Upper lobe of left lung (tissue), 6 donors: ENCODE measurements at regions not wholly inside any gene's neighbourhood (a gene's known extent, or its start where the extent isn't known, plus 50 kb on each side); places are given as distances from the start of the nearest gene placed in this dataset.

Experiments used
- ATAC-seq, 2 donors: fragments of 200-7000 bp; cut with Tn5 transposase; one replicate each; pipeline ENCODE4 v1.9.1; 2022; ENCODE audit warnings: mild to moderate bottlenecking in 2 of 2, moderate library complexity in 2 of 2; ENCODE audit not compliant: low FRiP score in 2 of 2
- DNase-seq, 2 donors: peaks; one replicate each; pipeline ENCODE4 v3.0.0-alpha.2; 2019 to 2020
- H3K27ac ChIP-seq, 4 donors: fragments of 200-600 bp; sonication (generic); one replicate each; pipeline ENCODE4 v1.5.1; 2016 to 2019
- H3K27me3 ChIP-seq, 4 donors: fragments of 200-600 bp; sonication (generic); one replicate each; pipeline ENCODE4 v1.5.1; 2017 to 2019
- H3K36me3 ChIP-seq, 4 donors: fragments of 200-600 bp; sonication (generic); one replicate each; pipeline ENCODE4 v1.5.1; 2016 to 2019
- H3K4me1 ChIP-seq, 4 donors: fragments of 200-600 bp; sonication (generic); one replicate each; pipeline ENCODE4 v1.5.1; 2018 to 2019
- H3K4me3 ChIP-seq, 4 donors: fragments of 200-600 bp; sonication (generic); one replicate each; pipeline ENCODE4 v1.5.1; 2017 to 2019; ENCODE audit warnings: mild to moderate bottlenecking in 2 of 4, moderate library complexity in 1 of 4
- H3K9me3 ChIP-seq, 4 donors: fragments of 200-600 bp; sonication (generic); one replicate each; pipeline ENCODE4 v1.5.1; 2018 to 2019
- EP300 ChIP-seq, 4 donors: sonication (generic); formaldehyde crosslinking; IDR thresholded peaks; one replicate each; pipeline ENCODE4 v1.5.1; 2017; ENCODE audit warnings: antibody characterized with exemption in 4 of 4, control low read depth in 2 of 4
- POLR2A ChIP-seq, 4 donors: fragments of 450-650 bp; IDR thresholded peaks; one replicate each; pipeline ENCODE4 v1.5.1; 2016 to 2017; ENCODE audit warnings: antibody characterized with exemption in 4 of 4, mild to moderate bottlenecking in 2 of 4
- POLR2AphosphoS5 ChIP-seq, 2 donors: sonication (generic); formaldehyde crosslinking; IDR thresholded peaks; one replicate each; pipeline ENCODE4 v1.5.1; 2017; ENCODE audit warnings: antibody characterized with exemption in 2 of 2
- WGBS, 2 donors: methylation state at CpG; one replicate each; pipeline ENCODE4 v1.1.5; 2017 to 2018; 5-methylcytosine and 5-hydroxymethylcytosine counted together
- TF ChIP-seq, protein P1 (sequence below), 6 experiments: fragments of 450-650 bp in 4 of 6; fragments of 200-600 bp in 2 of 6; sonication (generic) in 2 of 6; IDR thresholded peaks; one replicate each; pipeline ENCODE4 v1.5.1; 2016 to 2019; ENCODE audit warnings: antibody characterized with exemption in 6 of 6
- donor health status: DM: no; HTN: no; CAD: no; lungs with moderate emphysema.
- donor health status: DM: no; HTN: yes; CAD: no; lungs with severe emphysema.

DNA sequence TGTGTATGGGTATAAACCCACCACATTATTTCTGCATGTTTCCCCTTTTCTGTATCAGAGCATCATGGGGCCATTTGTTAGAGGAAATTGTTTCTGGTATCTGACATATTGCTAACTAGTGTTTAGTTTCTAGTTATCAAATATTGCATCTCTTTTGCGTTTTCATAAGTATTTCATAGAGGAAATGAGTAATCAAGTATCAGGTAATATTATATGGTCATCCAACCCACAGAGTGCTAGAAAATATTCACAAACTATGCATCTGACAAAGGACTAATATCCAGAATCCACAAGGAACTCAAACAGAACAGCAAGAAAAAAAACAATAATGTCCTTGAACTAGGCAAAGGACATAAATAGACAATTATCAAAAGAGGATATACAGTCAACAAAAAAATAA is 258.9 kb upstream of the LRIG3 start:
- no peaks in the 10 kb centered on the region for H3K4me1 ChIP-seq
- DNase-seq = no peak
- H3K27me3 ChIP-seq = no peaks in the 10 kb centered on the region
- ATAC-seq = no peak
- H3K36me3 ChIP-seq = no peaks in the 10 kb centered on the region
- no peak overlapping the region for H3K27ac ChIP-seq
- H3K9me3 ChIP-seq = no peaks in the 10 kb centered on the region
- H3K4me3 ChIP-seq = no peak overlapping the region
- 49 to 68% methylated on average over 1 of the region's 1 CpG for WGBS, 2 donors
- TF ChIP-seq POLR2AphosphoS5 (IDR thresholded peaks at IDR 0.05) (no peak), POLR2A (IDR thresholded peaks at IDR 0.05) (no peak), EP300 (IDR thresholded peaks at IDR 0.05) (no peak)
- TF ChIP-seq, protein P1, sequence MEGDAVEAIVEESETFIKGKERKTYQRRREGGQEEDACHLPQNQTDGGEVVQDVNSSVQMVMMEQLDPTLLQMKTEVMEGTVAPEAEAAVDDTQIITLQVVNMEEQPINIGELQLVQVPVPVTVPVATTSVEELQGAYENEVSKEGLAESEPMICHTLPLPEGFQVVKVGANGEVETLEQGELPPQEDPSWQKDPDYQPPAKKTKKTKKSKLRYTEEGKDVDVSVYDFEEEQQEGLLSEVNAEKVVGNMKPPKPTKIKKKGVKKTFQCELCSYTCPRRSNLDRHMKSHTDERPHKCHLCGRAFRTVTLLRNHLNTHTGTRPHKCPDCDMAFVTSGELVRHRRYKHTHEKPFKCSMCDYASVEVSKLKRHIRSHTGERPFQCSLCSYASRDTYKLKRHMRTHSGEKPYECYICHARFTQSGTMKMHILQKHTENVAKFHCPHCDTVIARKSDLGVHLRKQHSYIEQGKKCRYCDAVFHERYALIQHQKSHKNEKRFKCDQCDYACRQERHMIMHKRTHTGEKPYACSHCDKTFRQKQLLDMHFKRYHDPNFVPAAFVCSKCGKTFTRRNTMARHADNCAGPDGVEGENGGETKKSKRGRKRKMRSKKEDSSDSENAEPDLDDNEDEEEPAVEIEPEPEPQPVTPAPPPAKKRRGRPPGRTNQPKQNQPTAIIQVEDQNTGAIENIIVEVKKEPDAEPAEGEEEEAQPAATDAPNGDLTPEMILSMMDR (IDR thresholded peaks at IDR 0.05) = no peak

DNA sequence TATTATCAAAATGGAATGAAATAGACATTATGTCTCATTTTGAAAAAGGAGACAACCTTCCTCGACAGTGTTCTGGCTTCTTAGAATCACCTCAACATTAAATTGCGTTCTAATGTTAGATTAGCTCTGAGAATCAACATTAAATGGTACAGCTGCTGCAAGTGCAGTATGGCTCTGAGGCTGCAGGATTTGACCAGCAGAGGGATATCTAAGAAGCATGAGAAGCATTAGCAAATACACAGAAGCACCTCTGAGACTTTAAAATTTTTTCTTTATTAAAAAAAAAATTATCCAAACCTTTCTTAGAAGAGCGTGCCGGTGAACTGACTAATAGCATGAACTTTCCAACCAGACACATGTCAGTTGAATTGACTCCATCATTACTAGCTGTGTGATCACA is 253.4 kb upstream of the LRIG3 start:
- 72 to 78% methylated on average over 4 of the region's 4 CpGs for WGBS, 2 donors
- TF ChIP-seq POLR2AphosphoS5 (IDR thresholded peaks at IDR 0.05) (no peak), EP300 (IDR thresholded peaks at IDR 0.05) (no peak), POLR2A (IDR thresholded peaks at IDR 0.05) (no peak)
- TF ChIP-seq, protein P1 (IDR thresholded peaks at IDR 0.05) = no peak
- no peaks in the 10 kb centered on the region for H3K9me3 ChIP-seq
- no peak overlapping the region for H3K4me3 ChIP-seq
- DNase-seq = no peak
- H3K4me1 ChIP-seq = no peaks in the 10 kb centered on the region
- no peak for ATAC-seq
- H3K36me3 ChIP-seq = no peaks in the 10 kb centered on the region
- no peaks in the 10 kb centered on the region for H3K27me3 ChIP-seq
- H3K27ac ChIP-seq = no peak overlapping the region

DNA sequence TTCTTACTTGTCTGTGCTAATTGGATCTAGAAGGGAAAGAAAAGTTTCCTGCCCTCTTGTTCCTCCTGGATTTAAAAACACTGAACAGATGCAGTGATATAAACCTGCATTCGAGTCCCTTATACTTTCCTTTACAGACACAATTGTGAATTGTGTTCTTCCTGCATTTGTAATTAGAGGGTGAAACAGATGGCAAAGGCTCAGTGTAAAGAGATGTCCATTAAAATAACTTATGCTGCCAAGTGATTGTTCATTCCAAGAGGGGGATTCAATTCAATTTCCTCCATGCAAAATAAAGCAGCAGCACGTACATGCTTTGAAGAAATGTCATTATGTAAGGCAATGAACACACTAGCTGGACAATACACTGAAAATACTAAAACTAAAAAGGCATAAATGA is 248.3 kb upstream of the LRIG3 start:
- no peaks in the 10 kb centered on the region for H3K9me3 ChIP-seq
- WGBS, 2 donors = 55 to 62% methylated on average over 2 of the region's 2 CpGs
- no peaks in the 10 kb centered on the region for H3K36me3 ChIP-seq
- H3K4me1 ChIP-seq = no peaks in the 10 kb centered on the region
- no peaks in the 10 kb centered on the region for H3K27me3 ChIP-seq
- TF ChIP-seq EP300 (IDR thresholded peaks at IDR 0.05) (no peak), POLR2A (IDR thresholded peaks at IDR 0.05) (no peak), POLR2AphosphoS5 (IDR thresholded peaks at IDR 0.05) (no peak)
- H3K27ac ChIP-seq = no peak overlapping the region
- ATAC-seq (no peak), DNase-seq (no peak)
- no peak overlapping the region for H3K4me3 ChIP-seq

DNA sequence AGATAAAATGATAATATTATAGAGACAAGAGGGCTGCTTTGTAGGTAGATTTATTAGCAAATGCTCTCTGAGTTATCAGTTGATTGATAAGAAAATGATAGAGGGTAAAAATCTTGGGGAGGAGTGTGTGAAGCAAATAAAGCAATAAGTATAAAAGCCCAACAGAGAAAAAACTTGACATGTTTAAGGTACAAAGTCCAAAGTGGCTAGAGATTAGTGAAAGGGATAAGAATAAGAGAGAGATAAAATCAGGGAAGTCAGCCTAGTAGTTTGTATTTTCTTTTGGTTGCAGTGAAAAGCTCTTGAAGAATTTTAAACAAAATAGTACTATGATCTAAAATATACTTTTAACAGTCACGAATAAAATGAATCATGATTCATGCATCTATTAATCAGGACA is 246.2 kb upstream of the LRIG3 start:
- Histone ChIP-seq H3K4me3 (no peak overlapping the region), H3K27ac (no peak overlapping the region), H3K27me3 (no peaks in the 10 kb centered on the region), H3K4me1 (no peaks in the 10 kb centered on the region), H3K36me3 (no peaks in the 10 kb centered on the region), H3K9me3 (no peaks in the 10 kb centered on the region)
- WGBS, 2 donors = 21 to 28% methylated on average over 1 of the region's 1 CpG
- DNase-seq = no peak
- no peak for ATAC-seq
- TF ChIP-seq, protein P1 (IDR thresholded peaks at IDR 0.05) = no peak
- TF ChIP-seq POLR2AphosphoS5 (IDR thresholded peaks at IDR 0.05) (no peak), POLR2A (IDR thresholded peaks at IDR 0.05) (no peak), EP300 (IDR thresholded peaks at IDR 0.05) (no peak)

DNA sequence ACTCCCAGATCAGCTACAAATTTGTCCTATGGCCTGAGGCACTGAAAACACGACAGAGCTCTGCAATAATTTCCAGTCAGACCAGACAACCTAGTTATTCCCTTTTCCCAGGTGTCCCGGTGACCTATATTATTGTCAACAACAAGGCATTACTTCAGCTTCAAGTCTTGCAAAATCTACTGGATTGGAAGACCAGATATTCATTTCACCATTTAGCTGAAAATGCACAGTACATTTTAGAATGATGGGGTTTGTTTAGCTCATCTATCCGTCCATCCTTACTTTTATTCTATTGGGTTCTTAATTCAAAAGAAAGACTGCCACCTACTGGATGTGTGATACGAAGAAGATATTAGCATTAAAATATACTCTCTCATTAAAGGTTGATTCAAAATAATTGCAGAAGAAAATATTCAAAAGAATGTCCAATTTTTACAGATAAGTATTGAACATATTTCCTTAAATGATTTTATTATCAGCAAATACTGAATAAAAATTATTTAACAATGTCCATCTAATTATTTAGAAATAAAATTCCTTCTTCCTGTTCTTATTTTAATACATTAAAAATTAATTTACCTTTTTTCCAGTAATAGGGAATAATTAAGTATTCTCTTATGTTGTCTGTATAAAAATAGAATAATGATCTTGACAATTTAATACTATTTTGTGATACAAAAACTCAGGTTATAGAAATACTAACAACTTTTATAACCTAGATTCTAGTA is 244.9 kb upstream of the LRIG3 start:
- 25 to 28% methylated on average over 4 of the region's 4 CpGs for WGBS, 2 donors
- TF ChIP-seq, protein P1 (IDR thresholded peaks at IDR 0.05) = peak in 4 of 6 experiments; percentile 11 to 31 (median 26)
- no peak for TF ChIP-seq EP300 (IDR thresholded peaks at IDR 0.05)
- TF ChIP-seq POLR2A (IDR thresholded peaks at IDR 0.05) = no peak
- TF ChIP-seq POLR2AphosphoS5 (IDR thresholded peaks at IDR 0.05) = no peak
- H3K9me3 ChIP-seq = no peaks in the 10 kb centered on the region

More for the DNA sequence above, 244.9 kb upstream of the LRIG3 start:
- Histone ChIP-seq H3K27me3 (no peaks in the 10 kb centered on the region), H3K4me3 (no peak overlapping the region), H3K27ac (no peak overlapping the region), H3K36me3 (no peaks in the 10 kb centered on the region), H3K4me1 (no peaks in the 10 kb centered on the region)
- ATAC-seq (no peak), DNase-seq (no peak)
